Motor neuron (in vitro differentiated cells): ENCODE measurements at regions not wholly inside any gene's neighbourhood (a gene's known extent, or its start where the extent isn't known, plus 50 kb on each side); places are given as distances from the start of the nearest gene placed in this dataset.

Source experiments
- ATAC-seq, 8 experiments: fragments of 200-7000 bp; cut with Tn5 transposase; replicated peaks in 6 of 8; 2 replicates each; pipeline ENCODE4 v1.8.0; 2021; ENCODE audit warnings: mild to moderate bottlenecking in 8 of 8, moderate library complexity in 8 of 8
- H3K27ac ChIP-seq, 2 donors: fragments of 250-450 bp; sonication (Bioruptor Pico); 2 replicates each; pipeline ENCODE4 v1.9.0; 2021; ENCODE audit warnings: antibody characterized with exemption in 2 of 2, mild to moderate bottlenecking in 2 of 2, moderate library complexity in 1 of 2
- H3K4me1 ChIP-seq, 2 donors: fragments of 250-450 bp; sonication (Bioruptor Pico); replicated peaks in 1 of 2; 2 replicates each; pipeline ENCODE4 v1.6.1; 2021; ENCODE audit warnings: antibody characterized with exemption in 2 of 2, mild to moderate bottlenecking in 2 of 2, moderate library complexity in 1 of 2
- H3K4me3 ChIP-seq, 5 donors: fragments of 250-450 bp; sonication (Bioruptor Pico); 2 replicates each; pipeline ENCODE4 v1.9.0; 2021; ENCODE audit warnings: antibody characterized with exemption in 5 of 5, mild to moderate bottlenecking in 5 of 5, moderate library complexity in 4 of 5
- WGBS, 10 experiments: fragments of 450-650 bp; shearing (Covaris generic); methylation state at CpG; one replicate each; pipeline ENCODE4 v1.0.0; 2022; 5-methylcytosine and 5-hydroxymethylcytosine counted together
- in situ Hi-C, 9 experiments: fragments of 400-800 bp; cut with MboI; loops; one replicate each; pipeline ENCODE4 v1.15.0; 2021; ENCODE audit warnings: low sequenced_read_pairs in 9 of 9, low pct_unique_long_range_greater_than_20kb in 2 of 9; ENCODE audit not compliant: unreplicated experiment in 9 of 9

DNA sequence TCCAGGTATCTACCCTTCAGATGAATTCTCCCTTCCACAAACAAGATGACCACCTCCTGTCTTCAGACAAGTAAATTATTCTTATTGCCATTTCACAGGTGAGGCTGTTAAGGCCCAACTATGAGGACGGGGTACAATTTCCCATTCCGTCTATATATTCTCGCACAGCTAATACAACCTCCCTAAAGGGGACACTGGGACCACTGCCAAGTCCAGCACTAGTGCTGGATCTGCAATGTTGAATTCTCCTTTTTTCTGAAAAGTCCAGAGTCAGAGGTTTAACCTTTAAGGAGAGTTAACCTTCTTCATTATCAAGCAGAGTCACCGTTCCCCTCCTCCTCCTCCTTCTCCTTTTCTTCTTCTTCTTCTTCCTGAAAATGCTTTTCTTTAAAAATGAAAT, 130.4 kb upstream of the PARP11 start:
- ATAC-seq, result no peak

DNA sequence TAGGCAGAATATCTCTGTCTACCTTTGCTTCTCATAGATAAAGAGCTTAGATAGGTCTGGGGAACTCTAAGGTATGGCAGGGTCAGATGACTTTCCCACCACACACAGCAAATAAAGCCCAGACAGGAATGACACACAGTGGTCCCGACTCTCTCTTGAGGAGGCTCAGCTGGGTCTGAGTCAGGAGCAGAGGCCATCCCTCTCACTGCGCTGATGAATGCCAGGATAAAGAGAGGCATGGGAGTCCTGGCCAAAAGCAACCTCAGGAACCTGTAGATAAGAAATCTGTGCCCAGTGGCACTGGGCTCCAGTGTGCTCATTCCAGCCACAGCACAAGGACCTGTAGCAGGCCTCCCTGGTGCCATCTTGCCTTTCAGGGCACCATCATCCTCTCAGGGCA, 129.4 kb upstream of the PARP11 start:
- 20 to 100% (median 83%) methylated on average over 1 to 2 of the region's 2 CpGs; no CpG with 5 or more reads in 5 of the 10 experiments for WGBS, 10 experiments
- in situ Hi-C loops, result no loop called here
- Histone ChIP-seq H3K27ac (no peak overlapping the region), H3K4me1 (no peaks in the 10 kb centered on the region), H3K4me3 (no peak overlapping the region)
- ATAC-seq, result no peak

More for the DNA sequence above, 130.4 kb upstream of the PARP11 start:
- H3K4me1 ChIP-seq, result no peaks in the 10 kb centered on the region
- in situ Hi-C loops, result no loop called here
- H3K4me3 ChIP-seq, result no peak overlapping the region
- 74 to 100% (median 97%) methylated on average over 1 to 4 of the region's 4 CpGs; no CpG with 5 or more reads in 2 of the 10 experiments for WGBS, 10 experiments
- no peak overlapping the region for H3K27ac ChIP-seq

DNA sequence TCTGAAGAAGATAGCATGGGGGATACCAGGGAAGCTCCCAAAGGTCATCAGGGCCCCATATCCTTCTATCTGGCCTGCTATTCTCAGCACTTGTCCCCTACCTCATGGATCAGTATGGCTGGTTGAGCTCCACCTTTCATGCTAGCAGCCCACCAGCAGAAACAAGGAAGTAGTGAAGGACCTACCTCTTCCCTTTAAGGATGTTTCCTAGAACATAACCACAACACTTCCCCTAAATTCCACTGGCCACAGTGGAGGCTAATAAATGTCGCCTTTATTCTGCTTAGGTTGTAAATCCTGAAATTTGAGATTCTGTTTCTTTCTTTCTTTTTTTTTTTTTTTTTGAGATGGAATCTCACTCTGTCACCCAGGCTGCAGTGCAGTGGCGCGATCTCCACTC, 128.6 kb upstream of the PARP11 start:
- H3K27ac ChIP-seq, result no peak overlapping the region
- no peak for ATAC-seq
- no peak overlapping the region for H3K4me3 ChIP-seq
- H3K4me1 ChIP-seq, result no peaks in the 10 kb centered on the region
- in situ Hi-C loops, result no loop called here
- WGBS, 10 experiments, result 43 to 100% (median 86%) methylated on average over 1 to 3 of the region's 3 CpGs; no CpG with 5 or more reads in 4 of the 10 experiments

DNA sequence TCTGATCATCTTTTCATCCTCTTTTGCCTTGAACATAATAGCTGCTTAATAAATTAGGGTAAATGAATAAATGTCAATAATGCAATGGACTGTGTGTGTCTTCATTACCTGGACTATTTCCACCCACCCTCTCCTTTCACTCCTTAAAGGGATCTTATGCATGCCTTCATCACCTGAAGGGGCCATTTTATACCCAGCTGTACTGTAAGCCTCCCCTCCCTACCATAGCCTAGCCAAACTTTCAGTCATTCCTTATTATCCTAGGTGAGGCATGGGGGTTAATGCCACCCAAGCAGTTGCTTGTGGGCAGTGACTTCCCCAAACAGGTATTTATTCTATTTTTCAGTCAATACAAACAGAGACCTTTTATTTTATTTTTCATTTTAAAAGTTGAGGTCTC, 127.8 kb upstream of the PARP11 start:
- H3K27ac ChIP-seq, result no peak overlapping the region
- no peak overlapping the region for H3K4me3 ChIP-seq
- no peaks in the 10 kb centered on the region for H3K4me1 ChIP-seq
- no peak for ATAC-seq
- in situ Hi-C loops, result no loop called here

DNA sequence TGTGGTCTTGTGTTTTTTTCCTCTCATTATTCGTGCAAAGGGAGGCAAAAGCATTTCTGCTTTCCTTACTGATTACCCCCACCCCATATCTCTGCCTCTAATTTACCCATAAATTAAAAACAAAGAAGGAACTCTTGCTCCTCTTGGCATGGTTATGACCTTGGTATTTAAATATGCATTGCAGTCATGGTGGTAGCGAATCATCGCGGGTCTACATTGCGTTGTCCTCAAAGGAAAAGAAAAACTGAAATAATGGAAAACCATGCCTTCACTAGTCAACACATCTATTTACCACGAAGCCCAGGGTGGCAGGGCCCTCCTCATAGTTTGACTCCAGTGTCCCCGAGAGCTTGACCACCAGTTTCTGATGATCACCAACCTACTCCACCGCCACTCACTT, 126.7 kb upstream of the PARP11 start:
- 37 to 100% (median 91%) methylated on average over 1 to 8 of the region's 8 CpGs; no CpG with 5 or more reads in 2 of the 10 experiments for WGBS, 10 experiments
- no peak for ATAC-seq
- in situ Hi-C loops, result loop anchor here in 2 of 9 experiments (25.0 kb wide), 1 partner anchor 287 kb away; no protein-coding TSS in a partner anchor
- H3K27ac ChIP-seq, result no peak overlapping the region
- peaks cover 0 to 2% of the 10 kb centered on the region in 2 donors for H3K4me1 ChIP-seq
- no peak overlapping the region for H3K4me3 ChIP-seq

DNA sequence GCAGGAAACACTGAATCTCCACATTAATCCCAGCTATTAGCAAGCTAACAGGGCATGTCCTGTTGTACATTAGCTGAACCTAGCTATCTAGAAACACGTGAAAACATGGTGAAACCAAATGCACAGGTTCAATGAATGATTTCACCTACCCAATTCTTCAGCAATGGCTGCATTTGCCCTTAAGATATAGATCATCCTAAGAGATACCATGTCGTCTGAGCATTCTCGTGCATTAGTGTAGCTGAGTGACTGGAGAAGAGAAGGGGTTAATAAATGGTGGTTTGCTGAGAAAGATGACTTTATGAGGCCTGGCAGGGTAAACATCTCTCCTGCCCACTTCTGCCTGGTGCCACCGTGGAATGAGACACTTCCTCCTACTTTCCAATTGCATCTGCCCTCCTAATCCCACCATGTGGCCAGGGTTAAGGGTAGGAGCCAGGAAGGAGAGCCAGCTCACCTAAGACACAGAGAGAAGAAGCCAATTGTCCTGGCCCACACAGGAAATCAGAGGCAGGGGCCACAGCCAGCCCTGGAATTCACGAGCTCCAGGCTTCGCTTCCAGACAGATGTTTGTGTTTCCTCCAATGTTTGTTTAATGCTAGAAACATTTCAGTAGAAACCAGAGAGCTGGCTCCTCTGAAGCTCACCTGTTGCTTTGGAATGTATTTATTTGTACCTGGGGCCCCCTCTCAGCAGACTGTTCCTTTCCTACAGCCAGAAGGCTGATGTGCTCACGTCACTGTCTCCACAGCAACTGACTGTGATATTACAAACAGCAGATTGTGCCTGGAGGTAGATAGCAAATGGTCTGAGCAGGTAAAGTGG, 126.0 kb upstream of the PARP11 start:
- 0 to 100% (median 80%) methylated on average over 1 to 4 of the region's 7 CpGs; no CpG with 5 or more reads in 1 of the 10 experiments for WGBS, 10 experiments
- Histone ChIP-seq H3K27ac (no peak overlapping the region), H3K4me1 (peaks cover 0 to 2% of the 10 kb centered on the region in 2 donors), H3K4me3 (no peak overlapping the region)
- no peak for ATAC-seq
- in situ Hi-C loops, result loop anchor here in 2 of 9 experiments (25.0 kb wide), 1 partner anchor 288 kb away; no protein-coding TSS in a partner anchor

DNA sequence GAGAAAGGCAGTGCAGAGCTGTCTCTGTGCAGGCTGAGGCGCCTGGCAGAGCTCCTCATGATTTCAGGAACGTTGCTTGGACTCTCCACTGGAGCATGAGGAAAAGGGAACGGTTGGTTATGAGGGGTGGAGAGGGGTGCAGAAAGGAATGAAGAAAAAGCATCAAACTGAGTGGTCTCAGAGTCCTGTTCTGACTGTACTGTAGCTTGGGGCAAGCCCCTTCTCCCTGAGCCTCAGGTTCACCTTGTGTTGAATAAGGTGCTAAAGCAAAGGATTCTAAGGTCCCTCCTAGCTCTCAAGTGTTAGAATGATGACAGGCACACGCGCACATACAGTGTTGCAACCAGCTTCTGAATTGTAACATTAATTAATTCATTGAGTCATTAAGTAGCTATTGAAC, 125.2 kb upstream of the PARP11 start:
- WGBS, 10 experiments, result 8 to 100% (median 93%) methylated on average over 1 to 5 of the region's 5 CpGs; no CpG with 5 or more reads in 3 of the 10 experiments
- ATAC-seq, result no peak
- in situ Hi-C loops, result loop anchor here in 2 of 9 experiments (25.0 kb wide), 1 partner anchor 289 kb away; no protein-coding TSS in a partner anchor

DNA sequence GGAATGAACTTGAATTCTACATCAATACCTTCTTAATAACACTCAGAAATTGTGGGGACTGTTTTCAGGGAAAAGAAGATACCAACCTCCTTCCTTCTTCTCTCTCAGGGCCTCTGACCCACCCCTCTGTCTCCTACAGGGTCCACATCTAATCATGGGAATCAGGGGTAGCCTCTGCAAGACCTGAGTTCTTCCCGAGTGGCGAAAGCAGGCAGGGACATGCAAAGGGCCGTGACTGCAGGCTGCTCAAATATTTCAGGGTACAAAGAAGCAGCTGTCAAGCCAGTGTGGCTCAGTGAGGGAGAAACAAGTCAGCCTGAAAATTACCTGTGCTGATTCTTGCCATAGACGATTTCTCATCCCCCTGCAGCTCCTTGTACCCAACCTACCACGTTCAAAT, 123.1 kb upstream of the PARP11 start:
- WGBS, 10 experiments, result 20 to 92% (median 71%) methylated on average over 2 to 3 of the region's 5 CpGs; no CpG with 5 or more reads in 6 of the 10 experiments
- ATAC-seq, result no peak
- in situ Hi-C loops, result loop anchor here in 2 of 9 experiments (25.0 kb wide), 1 partner anchor 291 kb away; no protein-coding TSS in a partner anchor
- H3K4me1 ChIP-seq, result peaks cover 0 to 2% of the 10 kb centered on the region in 2 donors
- H3K4me3 ChIP-seq, result no peak overlapping the region
- H3K27ac ChIP-seq, result no peak overlapping the region

More for the DNA sequence above, 125.2 kb upstream of the PARP11 start:
- no peak overlapping the region for H3K4me3 ChIP-seq
- peaks cover 0 to 2% of the 10 kb centered on the region in 2 donors for H3K4me1 ChIP-seq
- H3K27ac ChIP-seq, result no peak overlapping the region

DNA sequence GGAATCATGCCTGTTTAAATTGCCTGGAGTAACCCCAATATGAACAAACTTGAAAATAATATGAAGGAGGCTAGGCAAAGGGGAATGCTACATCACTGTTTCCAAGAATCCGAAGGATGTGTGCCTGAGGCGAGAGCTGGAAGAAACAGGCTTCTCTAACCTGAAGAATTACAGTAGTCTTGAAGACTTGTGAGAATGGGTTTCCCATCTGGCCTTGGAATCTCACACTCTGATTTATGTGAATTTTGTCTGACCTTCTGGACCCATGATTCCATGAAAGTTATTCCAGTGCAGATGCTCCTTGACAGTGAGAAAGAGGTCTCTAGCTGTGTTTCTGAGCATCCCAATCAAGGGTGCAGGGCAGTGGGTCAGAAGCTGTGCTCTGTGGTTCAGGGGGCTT, 122.1 kb upstream of the PARP11 start:
- in situ Hi-C loops, result loop anchor here in 2 of 9 experiments (25.0 kb wide), 1 partner anchor 292 kb away; no protein-coding TSS in a partner anchor
- Histone ChIP-seq H3K27ac (no peak overlapping the region), H3K4me1 (peaks cover 0 to 2% of the 10 kb centered on the region in 2 donors), H3K4me3 (no peak overlapping the region)
- peak in 2 of 8 experiments; percentile 8 to 57 for ATAC-seq
- WGBS, 10 experiments, result 41 to 100% (median 86%) methylated on average over 1 to 2 of the region's 2 CpGs; no CpG with 5 or more reads in 5 of the 10 experiments

DNA sequence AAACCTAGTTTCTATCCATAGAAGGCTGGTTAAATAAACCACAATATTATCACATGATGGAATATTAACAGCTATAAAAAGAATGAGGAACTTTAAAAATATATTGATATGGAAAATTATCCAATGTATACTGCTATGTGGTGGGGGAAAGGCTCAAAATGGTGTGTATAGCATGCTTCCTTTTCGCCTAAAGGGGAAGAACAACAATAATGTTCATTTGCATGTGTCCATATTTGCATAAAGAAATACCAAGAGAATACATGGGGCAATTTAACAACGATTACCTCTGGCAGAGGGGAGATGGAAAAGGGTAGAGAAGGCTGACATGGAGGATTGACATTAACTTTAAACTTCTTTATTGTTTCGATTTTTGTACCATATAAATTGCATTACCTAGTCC, 121.3 kb upstream of the PARP11 start:
- ATAC-seq, result peak in 1 of 8 experiments; percentile 14
- Histone ChIP-seq H3K4me1 (peaks cover 0 to 2% of the 10 kb centered on the region in 2 donors), H3K4me3 (no peak overlapping the region), H3K27ac (no peak overlapping the region)
- in situ Hi-C loops, result loop anchor here in 2 of 9 experiments (25.0 kb wide), 1 partner anchor 293 kb away; no protein-coding TSS in a partner anchor
- 4 to 100% (median 74%) methylated on average over 1 to 3 of the region's 3 CpGs for WGBS, 10 experiments

DNA sequence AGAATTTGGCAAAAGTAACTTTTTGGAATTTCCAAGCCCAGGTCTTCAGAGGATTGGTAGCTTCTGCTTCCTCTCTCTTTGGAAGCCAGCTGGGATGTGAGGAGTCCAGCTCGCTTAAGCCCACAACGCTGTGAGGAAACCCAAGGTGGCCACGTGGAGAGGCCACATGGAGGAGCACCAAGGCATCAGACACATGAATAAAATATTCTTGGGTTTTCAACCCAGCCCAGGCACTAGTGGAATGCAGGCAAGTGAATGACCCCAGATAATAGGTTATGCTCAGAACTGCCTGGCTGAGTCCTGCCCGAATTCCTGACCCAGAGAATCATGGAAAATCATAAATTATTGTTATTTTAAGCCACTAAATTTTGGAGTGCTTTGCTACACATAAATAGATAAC, 119.7 kb upstream of the PARP11 start:
- WGBS, 10 experiments, result 0 to 67% (median 44%) methylated on average over 1 to 4 of the region's 4 CpGs; no CpG with 5 or more reads in 4 of the 10 experiments
- peak in 3 of 8 experiments; percentile 31 to 89 (median 57) for ATAC-seq
- in situ Hi-C loops, result loop anchor here in 2 of 9 experiments (25.0 kb wide), 1 partner anchor 294 kb away; no protein-coding TSS in a partner anchor
- peaks cover 0 to 2% of the 10 kb centered on the region in 2 donors for H3K4me1 ChIP-seq
- no peak overlapping the region for H3K4me3 ChIP-seq
- no peak overlapping the region for H3K27ac ChIP-seq

DNA sequence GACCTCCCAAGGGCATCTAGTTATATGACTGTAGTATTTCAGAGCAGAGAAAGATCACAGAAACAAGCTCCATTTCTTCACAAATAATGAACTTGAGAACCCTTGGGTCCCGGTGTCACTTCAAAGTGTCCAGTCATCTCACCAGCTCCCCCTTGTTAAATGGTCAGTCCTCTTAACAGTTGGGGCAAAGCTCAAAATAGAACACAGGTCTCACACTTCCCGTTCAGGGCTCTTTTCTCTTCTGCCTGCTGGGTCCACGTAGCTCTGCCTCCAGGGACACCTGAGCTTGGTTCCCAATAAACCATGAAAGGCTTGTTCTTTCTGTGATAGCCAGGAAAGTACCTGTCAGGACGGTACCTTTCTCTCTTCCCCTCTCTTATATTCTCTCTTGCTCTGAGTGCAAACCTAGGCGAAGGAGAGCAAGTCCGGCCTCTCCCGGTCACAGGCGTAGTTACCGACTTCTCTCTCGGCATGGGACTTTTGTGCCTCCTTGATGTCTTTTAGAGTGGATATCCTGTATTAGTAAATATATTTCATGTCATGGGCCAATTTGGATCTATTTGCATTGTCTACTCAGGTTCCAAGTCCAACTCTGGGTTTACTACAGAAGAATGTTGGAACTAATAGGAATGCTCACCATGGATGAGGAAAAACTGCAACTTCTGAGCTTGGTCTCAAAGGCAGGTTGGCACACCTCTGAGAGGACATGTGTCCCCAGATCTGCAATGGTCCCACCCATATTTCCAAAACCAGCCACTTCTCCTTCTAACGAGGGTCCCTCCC, 118.8 kb upstream of the PARP11 start:
- no peak for ATAC-seq
- 13 to 97% (median 89%) methylated on average over 1 to 9 of the region's 11 CpGs; no CpG with 5 or more reads in 1 of the 10 experiments for WGBS, 10 experiments
- in situ Hi-C loops, result loop anchor here in 2 of 9 experiments (25.0 kb wide), 1 partner anchor 295 kb away; no protein-coding TSS in a partner anchor

More for the DNA sequence above, 118.8 kb upstream of the PARP11 start:
- H3K4me3 ChIP-seq, result no peak overlapping the region
- no peak overlapping the region for H3K27ac ChIP-seq
- H3K4me1 ChIP-seq, result peaks cover 0 to 2% of the 10 kb centered on the region in 2 donors
